SK-N-SH (cell line): ENCODE measurements at regions not wholly inside any gene's neighbourhood (a gene's known extent, or its start where the extent isn't known, plus 50 kb on each side); places are given as distances from the start of the nearest gene placed in this dataset.

Experiments
- CTCF ChIA-PET: fragments of 300-600, 350-600 bp; formaldehyde crosslinking; extraction: SDS; loops from one replicate; lab custom pipeline; 2021; lab: Yijun Ruan, JAX
- POLR2A ChIA-PET: fragments of 350-600 bp; sonication (Branson Sonifier 250); formaldehyde crosslinking; extraction: SDS; loops from one replicate; lab custom pipeline; 2020; ENCODE audit warnings: antibody characterized with exemption, inconsistent platforms; lab: Yijun Ruan, JAX
- DNase-seq: peaks from one replicate; pipeline ENCODE4 v3.0.0; 2012
- H2AFZ ChIP-seq: fragments of 200-600 bp; sonication (generic); 2 replicates; pipeline ENCODE4 v1.8.1; 2016; ENCODE audit warnings: antibody characterized with exemption, mild to moderate bottlenecking, low read depth
- H3F3A ChIP-seq: fragments of 200-600 bp; sonication (generic); replicated peaks from 2 replicates; pipeline ENCODE3; 2016; ENCODE audit warnings: antibody characterized with exemption, mild to moderate bottlenecking; ENCODE audit not compliant: insufficient read depth
- H3K27ac ChIP-seq, 2 experiments: fragments of 200-500 bp in 1 of 2; fragments of 200-600 bp in 1 of 2; sonication (Bioruptor generic) in 1 of 2; sonication (generic), shearing (Covaris generic) in 1 of 2; 2 replicates each; pipeline versions ENCODE4 v1.5.1 to v1.6.1; 2014 to 2016; ENCODE audit warnings: low read depth in 2 of 2, inconsistent platforms in 1 of 2, low read length in 1 of 2, mild to moderate bottlenecking in 1 of 2, mixed read lengths in 1 of 2
- H3K27me3 ChIP-seq: fragments of 200-600 bp; sonication (generic), shearing (Covaris generic); 2 replicates; pipeline ENCODE4 v1.6.1; 2016; ENCODE audit warnings: mixed run types; ENCODE audit not compliant: insufficient read depth
- H3K36me3 ChIP-seq, 2 experiments: fragments of 200-500 bp in 1 of 2; fragments of 200-600 bp in 1 of 2; sonication (Bioruptor generic) in 1 of 2; sonication (generic) in 1 of 2; replicated peaks in 1 of 2; 2 replicates each; pipeline versions ENCODE3 to v1.5.1; 2014 to 2016; ENCODE audit warnings: low read length in 1 of 2, mild to moderate bottlenecking in 1 of 2; ENCODE audit not compliant: insufficient read depth in 2 of 2, control insufficient read depth in 1 of 2
- H3K4me1 ChIP-seq, 2 experiments: fragments of 200-500 bp in 1 of 2; fragments of 200-600 bp in 1 of 2; sonication (Bioruptor generic) in 1 of 2; sonication (generic), shearing (Covaris generic) in 1 of 2; 2 replicates each; pipeline versions ENCODE4 v1.5.1 to v1.6.1; 2014 to 2016; ENCODE audit warnings: low read depth in 1 of 2, low read length in 1 of 2, mixed run types in 1 of 2; ENCODE audit not compliant: insufficient read depth in 2 of 2, control insufficient read depth in 1 of 2
- H3K4me2 ChIP-seq: fragments of 200-600 bp; sonication (generic), shearing (Covaris generic); 2 replicates; pipeline ENCODE4 v1.6.1; 2017; ENCODE audit warnings: mixed run types
- H3K4me3 ChIP-seq, 2 experiments: fragments of 200-500 bp in 1 of 2; fragments of 200-600 bp in 1 of 2; sonication (Bioruptor generic) in 1 of 2; sonication (generic), shearing (Covaris generic) in 1 of 2; 2 replicates each; pipeline versions ENCODE4 v1.5.1 to v1.8.1; 2014 to 2016; ENCODE audit warnings: low read depth in 2 of 2, inconsistent platforms in 1 of 2, low read length in 1 of 2, mild to moderate bottlenecking in 1 of 2, mixed read lengths in 1 of 2, moderate library complexity in 1 of 2
- H3K79me2 ChIP-seq: fragments of 200-600 bp; sonication (generic); 2 replicates; pipeline ENCODE4 v1.8.1; 2017; ENCODE audit warnings: mild to moderate bottlenecking; ENCODE audit not compliant: insufficient read depth
- H3K9ac ChIP-seq: fragments of 200-600 bp; sonication (generic); 2 replicates; pipeline ENCODE4 v1.6.1; 2017; ENCODE audit warnings: mixed run types
- H3K9me2 ChIP-seq: fragments of 200-600 bp; sonication (generic); 2 replicates; pipeline ENCODE4 v1.6.1; 2017; ENCODE audit warnings: mixed run types
- H3K9me3 ChIP-seq: fragments of 200-600 bp; sonication (generic); 2 replicates; pipeline ENCODE4 v1.6.1; 2017; ENCODE audit warnings: mixed run types, mild to moderate bottlenecking, moderate library complexity
- H4K20me1 ChIP-seq: fragments of 200-600 bp; sonication (generic); 2 replicates; pipeline ENCODE4 v1.6.1; 2017; ENCODE audit warnings: mild to moderate bottlenecking, mixed run types; ENCODE audit not compliant: insufficient read depth
- CHD2 ChIP-seq: fragments of 150-350 bp; IDR thresholded peaks from 2 replicates; pipeline ENCODE4 v1.6.1; 2018; ENCODE audit warnings: low read length; ENCODE audit not compliant: partially characterized antibody
- CTCF ChIP-seq: fragments of 200-600 bp; sonication (generic); IDR thresholded peaks from 2 replicates; pipeline ENCODE4 v1.6.1; 2017; ENCODE audit warnings: antibody characterized with exemption, mild to moderate bottlenecking, moderate library complexity
- EP300 ChIP-seq, 2 experiments: IDR thresholded peaks; 2 replicates each; pipeline versions ENCODE4 v1.4.0 to v1.6.1; 2012; ENCODE audit warnings: borderline replicate concordance in 1 of 2, low read depth in 1 of 2, low read length in 1 of 2
- EZH2phosphoT487 ChIP-seq: fragments of 200-600 bp; sonication (generic); IDR thresholded peaks from 2 replicates; pipeline ENCODE4 v1.6.1; 2017; ENCODE audit warnings: low read depth, mixed run types, mild to moderate bottlenecking, antibody characterized with exemption, moderate library complexity, borderline replicate concordance
- FOXM1 ChIP-seq: IDR thresholded peaks from 2 replicates; pipeline ENCODE4 v1.4.0; 2012; ENCODE audit warnings: low read depth, mild to moderate bottlenecking
- IRF3 ChIP-seq: fragments of 150-350 bp; IDR thresholded peaks from 2 replicates; pipeline ENCODE4 v1.6.1; 2016; ENCODE audit warnings: mild to moderate bottlenecking, low read depth, low read length
- JUND ChIP-seq: IDR thresholded peaks from 2 replicates; pipeline ENCODE4 v1.4.0; 2012
- MAX ChIP-seq: IDR thresholded peaks from 2 replicates; pipeline ENCODE4 v1.4.0; 2012; ENCODE audit warnings: low read depth
- MXI1 ChIP-seq: IDR thresholded peaks from 2 replicates; pipeline ENCODE4 v1.6.1; 2012; ENCODE audit warnings: mild to moderate bottlenecking, low read depth, low read length, improper control_type of control experiment
- NFIC ChIP-seq: IDR thresholded peaks from 2 replicates; pipeline ENCODE4 v1.4.0; 2012; ENCODE audit warnings: borderline replicate concordance
- NRF1 ChIP-seq: IDR thresholded peaks from 2 replicates; pipeline ENCODE4 v1.6.1; 2012; ENCODE audit warnings: low read depth, mild to moderate bottlenecking, low read length
- PBX3 ChIP-seq: IDR thresholded peaks from 2 replicates; pipeline ENCODE4; 2012
- POLR2AphosphoS5 ChIP-seq: IDR thresholded peaks from 2 replicates; pipeline ENCODE4 v1.6.1; 2012; ENCODE audit warnings: low read depth, low read length
- SIN3A ChIP-seq: IDR thresholded peaks from 2 replicates; pipeline ENCODE4 v1.6.1; 2012; ENCODE audit warnings: low read depth, mild to moderate bottlenecking, low read length, moderate library complexity, borderline replicate concordance
- SMC3 ChIP-seq: IDR thresholded peaks from 2 replicates; pipeline ENCODE4 v1.6.1; 2012; ENCODE audit warnings: low read depth, low read length, improper control_type of control experiment
- TCF12 ChIP-seq: IDR thresholded peaks from 2 replicates; pipeline ENCODE4 v1.4.0; 2012
- TEAD4 ChIP-seq: IDR thresholded peaks from 2 replicates; pipeline ENCODE4 v1.4.0; 2012; ENCODE audit warnings: mild to moderate bottlenecking, borderline replicate concordance; ENCODE audit not compliant: insufficient read depth
- USF1 ChIP-seq: IDR thresholded peaks from 2 replicates; pipeline ENCODE4 v1.4.0; 2012; ENCODE audit warnings: low read depth, borderline replicate concordance
- WGBS: methylation state at CpG from one replicate; pipeline ENCODE4 v1.1.6; 2017; ENCODE audit warnings: low lambda C conversion rate; 5-methylcytosine and 5-hydroxymethylcytosine counted together

GRCh38 chr3:13258280-13258679 is 161.8 kb downstream of the NUP210 start:
- Histone ChIP-seq H3K36me3 (no peaks in the 10 kb centered on the region), H3K9ac (no peak overlapping the region), H3K4me1 (peaks cover 0 to 23% of the 10 kb centered on the region in 2 experiments; a peak in 1 of 4 replicates), H3K9me3 (no peaks in the 10 kb centered on the region), H4K20me1 (no peaks in the 10 kb centered on the region), H3K4me2 (no peak overlapping the region), H3K9me2 (no peaks in the 10 kb centered on the region), H3K27me3 (no peaks in the 10 kb centered on the region), H3K4me3 (no peak overlapping the region), H3K27ac (no peak overlapping the region), H3F3A (no peaks in the 10 kb centered on the region)
- POLR2A ChIA-PET: no interaction called here
- no peak for DNase-seq
- 52% methylated on average over 4 of the region's 4 CpGs for WGBS
- TF ChIP-seq NRF1 (no peak), FOXM1 (no peak), JUND (no peak), IRF3 (no peak), EZH2phosphoT487 (no peak), MXI1 (no peak), TEAD4 (no peak), CTCF (no peak), POLR2AphosphoS5 (no peak), MAX (no peak), USF1 (no peak), TCF12 (no peak), EP300 (IDR thresholded peaks at IDR 0.05; ENCODE audit: borderline replicate concordance in 1 of 2, low read depth in 1 of 2, low read length in 1 of 2) (no peak), CHD2 (no peak), SIN3A (no peak), PBX3 (no peak), SMC3 (no peak), NFIC (no peak)
- TF ChIP-seq, all 33 proteins: peak for 0
- H2AFZ ChIP-seq: no peak overlapping the region
- H3K79me2 ChIP-seq: no peaks in the 10 kb centered on the region
- CTCF ChIA-PET: interaction anchor here (0.7 to 3.2 kb wide), 5 partner anchors 9 to 50 kb away, joined by 3 to 17 read pairs (median 3); no protein-coding TSS in a partner anchor
